Tongue (tissue), 2 donors: ENCODE measurements at regions not wholly inside any gene's neighbourhood (a gene's known extent, or its start where the extent isn't known, plus 50 kb on each side); places are given as distances from the start of the nearest gene placed in this dataset. TPM values are rescaled to one million over a fixed set of nuclear protein-coding genes. Genes with fewer than 3 reads are reported as not detected.

Experiments
- DNase-seq: peaks from one replicate; pipeline ENCODE4 v3.0.0-alpha.2; 2015
- small RNA-seq: library from RNA; depleted of rRNA; stranded (forward); fragments of <200 nt; gene quantifications from one replicate; pipeline ENCODE3, GENCODE V24; 2014; ENCODE audit warnings: low replicate concordance

DNA sequence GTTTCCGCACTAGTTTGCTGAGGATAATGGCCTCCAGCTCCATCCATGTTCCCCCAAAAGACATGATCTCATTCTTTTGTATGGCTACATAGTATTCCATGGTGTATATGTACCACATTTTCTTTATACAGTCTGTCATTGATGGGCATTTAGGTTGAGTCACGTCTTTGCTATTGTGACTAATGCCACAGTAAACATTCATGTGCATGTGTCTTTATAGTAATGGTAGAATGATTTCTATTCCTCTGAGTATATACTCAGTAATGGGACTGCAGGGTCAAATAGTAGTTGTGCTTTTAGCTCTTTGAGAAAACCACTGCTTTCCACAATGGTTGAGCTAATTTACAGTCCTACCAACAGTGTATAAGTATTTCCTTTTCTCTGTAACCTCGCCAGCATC, 78.3 kb upstream of the BCL9 start:
- DNase-seq: no peak

DNA sequence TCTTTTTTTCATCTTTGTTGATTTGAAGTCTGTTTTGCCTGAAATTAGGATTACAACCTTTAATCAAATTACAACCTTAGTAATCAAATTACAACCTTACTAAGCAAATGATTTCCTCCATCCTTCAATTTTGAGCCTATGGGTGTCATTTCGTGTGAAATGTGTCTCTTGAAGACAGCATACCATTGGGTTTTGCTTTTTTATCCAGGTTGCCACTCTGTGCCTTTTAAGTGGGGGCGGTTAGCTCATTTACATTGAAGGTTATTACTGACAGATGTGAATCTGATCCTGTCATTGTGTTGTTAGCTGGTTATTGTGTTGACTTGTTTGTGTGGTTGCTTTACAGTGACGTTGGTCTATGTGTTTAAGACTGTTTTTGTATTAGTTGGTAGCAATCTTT, 74.8 kb upstream of the BCL9 start:
- no peak for DNase-seq

DNA sequence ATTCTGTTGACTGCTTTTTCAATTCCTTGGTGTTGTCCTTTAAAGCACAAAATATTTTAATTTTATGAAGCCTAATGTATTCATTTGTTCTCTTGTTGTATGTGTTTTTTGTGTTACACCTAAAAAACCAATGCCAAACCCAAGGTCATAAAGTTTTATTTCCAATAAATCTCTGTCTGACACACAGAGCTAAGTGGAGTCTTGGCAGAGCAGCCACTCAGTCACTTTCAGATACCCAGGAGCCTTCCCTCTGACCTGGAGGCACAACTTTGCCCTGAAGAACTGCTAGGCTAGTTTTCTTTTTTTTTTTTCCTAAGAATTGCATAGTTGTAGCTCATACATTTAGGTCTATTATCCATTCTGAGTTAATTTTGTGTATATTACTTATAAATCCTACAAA, 71.2 kb upstream of the BCL9 start:
- DNase-seq: no peak

DNA sequence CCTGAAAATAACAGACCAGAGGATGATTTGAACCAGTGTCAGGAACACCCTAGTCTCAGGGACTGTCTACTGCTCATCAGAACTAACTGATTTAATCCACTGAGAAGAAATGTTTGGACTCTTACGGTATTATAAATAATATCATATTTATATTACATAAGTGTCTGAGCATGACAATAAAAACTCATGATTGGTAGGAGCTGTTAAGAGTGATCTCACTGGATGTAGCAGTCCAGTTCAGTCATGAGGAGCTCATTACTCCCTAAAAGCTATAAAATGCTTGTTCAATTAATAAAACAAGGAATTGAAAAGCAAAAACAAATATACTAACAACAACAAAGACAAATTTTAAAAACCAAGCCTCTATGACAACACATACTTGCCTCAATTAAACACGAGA, 68.8 kb upstream of the BCL9 start:
- DNase-seq: no peak

DNA sequence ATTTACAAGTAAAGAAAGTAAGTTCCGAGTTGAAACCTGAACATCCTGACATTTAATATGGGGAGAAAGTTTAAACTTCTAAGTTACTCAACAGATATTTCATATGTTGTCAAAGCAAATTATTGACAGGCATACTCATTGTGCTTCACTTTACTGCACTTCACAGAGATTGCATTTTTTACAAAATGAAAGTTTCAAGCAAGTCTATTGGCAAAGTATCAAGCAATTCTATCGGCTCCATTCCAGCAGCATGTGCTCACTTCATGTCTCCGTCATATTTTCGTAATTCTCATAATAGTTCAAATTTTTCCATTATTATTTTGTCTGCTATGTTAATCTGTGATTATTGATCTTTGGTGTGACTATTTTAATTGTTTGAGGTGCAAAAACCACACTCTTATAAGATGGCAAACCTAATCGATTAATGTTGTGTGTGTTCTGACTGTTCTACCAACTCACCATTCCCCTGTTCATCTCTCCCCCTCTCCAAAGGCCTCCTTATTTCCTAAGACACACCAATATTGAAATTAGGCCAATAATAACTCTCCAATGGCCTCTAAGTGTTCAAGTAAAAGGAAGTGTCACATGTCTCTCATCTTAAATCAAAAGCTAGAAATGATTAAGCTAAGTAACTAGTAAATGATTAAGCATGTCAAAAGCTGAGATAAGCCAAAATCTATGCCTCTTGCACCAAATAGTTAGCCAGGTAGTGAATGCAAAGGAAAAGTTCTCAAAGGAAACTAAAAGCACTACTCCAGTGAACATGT, 68.2 kb upstream of the BCL9 start:
- DNase-seq: no peak

DNA sequence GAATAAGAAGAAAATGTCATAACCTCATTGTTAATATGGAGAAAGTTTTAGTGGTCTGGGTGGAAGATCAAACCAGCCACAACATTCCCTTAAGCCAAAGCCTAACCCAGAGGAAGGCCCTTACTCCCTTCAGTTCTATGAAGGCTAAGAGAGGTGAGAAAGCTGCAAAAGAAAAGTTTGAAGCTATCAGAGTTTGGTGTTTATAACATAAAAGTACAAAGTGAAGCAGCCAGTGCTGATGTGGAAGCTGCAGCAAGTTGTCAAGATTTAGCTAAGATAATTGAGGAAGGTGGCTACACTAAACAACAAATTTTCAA, 67.6 kb upstream of the BCL9 start:
- no peak for DNase-seq

DNA sequence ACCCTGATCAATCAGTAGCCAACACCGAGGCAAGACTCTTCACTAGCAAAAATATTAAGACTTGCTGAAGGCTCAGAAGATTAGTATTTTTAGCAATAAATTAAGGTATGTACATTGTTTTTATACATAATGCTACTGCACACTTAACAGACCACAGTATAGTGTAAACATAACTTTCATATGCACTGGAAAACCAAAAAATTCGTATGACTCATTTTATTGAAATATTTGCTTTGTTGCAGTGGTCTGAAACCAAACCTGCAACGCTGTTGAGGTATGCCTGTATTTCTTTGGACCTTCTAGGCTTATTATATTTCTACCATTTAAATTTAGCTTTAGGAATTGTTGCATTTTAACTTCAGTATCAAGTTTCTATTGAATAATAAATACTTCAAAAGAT, 65.8 kb upstream of the BCL9 start:
- no peak for DNase-seq

DNA sequence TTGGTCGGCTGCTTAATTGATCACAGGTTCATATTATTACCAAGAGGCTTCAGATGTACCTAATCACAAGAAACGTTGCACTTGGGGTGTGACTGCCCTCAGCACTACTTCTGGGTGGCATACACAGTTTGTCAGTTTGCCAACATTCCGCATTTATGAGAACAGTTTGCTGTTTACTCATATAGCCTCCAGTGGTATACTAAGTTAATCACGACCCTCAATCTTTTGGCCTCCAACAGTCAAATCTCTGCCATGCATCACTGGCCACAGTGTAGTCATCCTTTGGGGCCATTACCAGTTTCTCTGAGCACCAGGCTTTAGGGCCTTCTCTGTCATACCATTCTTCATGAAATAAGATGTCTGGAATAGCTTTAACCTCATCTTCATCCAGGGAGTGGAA, 62.8 kb upstream of the BCL9 start:
- DNase-seq: no peak

DNA sequence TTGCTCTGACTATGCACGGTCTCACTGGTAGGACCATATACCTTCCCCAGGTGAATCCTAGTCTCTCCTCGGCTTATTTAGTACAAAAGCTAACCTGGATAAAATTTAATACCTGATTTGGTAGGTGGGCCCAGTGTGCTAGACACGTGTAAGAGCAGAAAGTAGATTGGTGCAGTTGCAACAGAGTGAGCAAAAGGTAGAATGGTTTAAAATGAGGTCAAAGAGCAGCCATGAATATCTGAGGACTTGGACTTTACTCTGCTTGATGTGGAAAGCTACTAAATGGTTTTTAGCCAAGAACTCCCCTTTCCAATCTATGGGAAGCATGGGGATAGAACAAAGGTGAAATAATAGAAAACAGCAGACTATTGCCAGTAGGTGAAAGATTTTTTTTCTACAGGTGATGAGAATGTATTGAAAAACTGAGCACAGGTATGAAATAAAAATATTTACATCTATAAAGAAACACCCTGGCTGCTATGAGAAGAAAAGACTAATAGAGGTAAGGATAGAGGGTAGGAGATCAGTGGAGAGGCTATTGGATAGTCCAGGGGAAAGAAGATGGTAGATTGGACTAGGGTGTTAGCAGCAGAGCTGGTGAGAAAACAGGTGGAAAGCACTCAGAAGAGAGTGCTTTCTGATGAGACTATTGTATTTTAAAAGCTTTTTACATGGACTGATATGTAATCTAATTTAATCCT, 61.3 kb upstream of the BCL9 start:
- DNase-seq: no peak

DNA sequence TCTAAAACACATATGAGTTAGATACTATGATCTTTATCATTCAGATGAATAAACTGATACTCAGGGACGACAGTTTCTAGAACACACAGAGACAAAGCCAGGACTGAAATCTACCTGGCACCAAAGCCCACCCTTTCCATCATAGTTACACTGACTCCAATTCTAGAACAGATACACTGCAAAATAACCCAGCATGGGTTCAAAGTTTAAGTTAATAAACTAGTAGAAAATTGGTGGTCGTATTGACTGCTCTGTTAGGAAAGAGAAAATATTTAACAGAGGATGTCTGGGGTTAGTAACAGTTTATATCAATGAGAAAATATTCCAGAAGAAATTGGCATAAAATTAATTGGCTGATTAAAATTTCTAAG, 60.8 kb upstream of the BCL9 start:
- DNase-seq: no peak

DNA sequence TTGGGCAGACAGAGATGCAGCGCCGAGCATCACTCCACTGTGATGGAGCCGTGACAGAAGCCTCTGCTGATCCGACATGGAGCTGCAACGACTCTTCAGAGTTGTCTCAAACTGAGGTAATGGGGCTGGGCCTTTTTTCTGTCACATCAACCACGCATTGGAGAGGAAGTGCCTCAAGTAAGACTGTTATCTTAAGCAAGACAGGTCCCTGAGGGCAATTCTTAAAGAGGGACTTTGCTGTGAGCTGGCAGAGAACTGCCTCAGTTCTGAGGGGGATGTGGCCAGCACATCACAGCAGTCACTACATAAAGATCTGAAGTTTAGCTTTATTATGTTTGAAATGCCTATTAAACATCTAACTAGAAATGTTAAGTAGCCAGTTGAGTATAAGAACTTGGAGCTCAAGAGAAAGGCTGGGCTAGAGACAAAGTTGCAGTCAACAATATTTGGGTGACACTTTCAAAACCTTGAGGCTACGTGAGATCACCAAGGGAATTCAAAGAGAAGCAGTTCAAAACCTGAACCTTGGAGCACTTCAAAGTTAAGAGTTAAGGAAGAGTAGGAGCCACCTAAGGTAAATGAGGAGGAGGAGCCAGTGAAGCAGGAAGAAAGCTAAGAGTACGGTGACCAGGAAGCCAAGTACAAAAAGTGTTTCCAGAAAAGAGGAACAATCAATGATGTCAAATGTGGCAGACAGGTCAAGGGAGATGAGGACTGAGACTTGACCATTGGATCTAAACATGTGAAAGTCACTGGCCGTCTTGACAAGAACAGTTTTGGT, 54.2 kb upstream of the BCL9 start:
- DNase-seq: no peak

DNA sequence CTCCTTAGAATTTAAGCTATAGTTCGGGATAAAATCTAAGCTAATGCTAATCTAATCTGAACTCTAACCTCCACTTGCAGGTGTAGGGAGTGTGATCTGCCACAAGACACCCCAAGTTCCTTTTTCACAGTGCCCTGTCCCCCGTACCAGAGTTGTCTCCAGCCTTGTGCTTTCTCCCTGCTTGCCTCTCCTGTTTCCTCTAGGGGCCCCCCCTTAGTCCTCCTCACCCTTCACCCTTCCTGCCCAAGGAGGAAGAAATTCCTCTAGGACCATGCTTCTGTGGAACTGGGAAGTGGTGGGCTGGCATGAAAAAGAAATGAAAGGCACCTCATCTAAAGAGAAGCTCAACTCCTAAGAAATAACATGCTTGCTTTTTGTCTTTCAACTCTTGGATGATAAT, 50.2 kb upstream of the BCL9 start:
- DNase-seq: no peak

Small RNA genes in the stretch of these regions (small RNA-seq; reads per million reads assigned to genes)
- gene RF00019: not detected
